Smooth muscle cell (in vitro differentiated cells): ENCODE measurements at regions not wholly inside any gene's neighbourhood (a gene's known extent, or its start where the extent isn't known, plus 50 kb on each side); places are given as distances from the start of the nearest gene placed in this dataset.

ENCODE experiments used
- DNase-seq: peaks from one replicate; lab custom pipeline; 2025; ENCODE audit not compliant: unreplicated experiment; lab: John Stamatoyannopoulos, UW
- H2AFZ ChIP-seq: fragments of 200-600 bp; sonication (generic); 2 replicates; pipeline ENCODE4 v1.6.0; 2016; ENCODE audit warnings: antibody characterized with exemption, low read depth, mild to moderate bottlenecking
- H3F3A ChIP-seq: fragments of 200-600 bp; sonication (generic); 2 replicates; pipeline ENCODE4 v1.6.0; 2017; ENCODE audit warnings: antibody characterized with exemption, low read depth
- H3K27ac ChIP-seq: fragments of 200-600 bp; sonication (generic); 2 replicates; pipeline ENCODE4 v1.5.1; 2016; ENCODE audit warnings: low read depth, mild to moderate bottlenecking
- H3K27me3 ChIP-seq: fragments of 200-600 bp; sonication (generic); 2 replicates; pipeline ENCODE4 v1.6.1; 2016; ENCODE audit warnings: low read depth, mild to moderate bottlenecking
- H3K36me3 ChIP-seq: fragments of 200-600 bp; sonication (generic); 2 replicates; pipeline ENCODE4 v1.5.1; 2016; ENCODE audit warnings: low read depth
- H3K4me1 ChIP-seq: fragments of 200-600 bp; sonication (generic); 2 replicates; pipeline ENCODE4 v1.5.1; 2016; ENCODE audit warnings: low read depth
- H3K4me2 ChIP-seq: fragments of 200-600 bp; sonication (generic); 2 replicates; pipeline ENCODE4 v1.6.0; 2016; ENCODE audit warnings: mild to moderate bottlenecking
- H3K4me3 ChIP-seq: fragments of 200-600 bp; sonication (generic); 2 replicates; pipeline ENCODE4 v1.5.1; 2016; ENCODE audit warnings: mild to moderate bottlenecking
- H3K79me2 ChIP-seq: fragments of 200-600 bp; sonication (generic); 2 replicates; pipeline ENCODE4 v1.6.0; 2016; ENCODE audit warnings: low read depth, mild to moderate bottlenecking
- H3K9ac ChIP-seq: fragments of 200-600 bp; sonication (generic); 2 replicates; pipeline ENCODE4 v1.6.0; 2016; ENCODE audit warnings: low read depth
- H3K9me3 ChIP-seq: fragments of 200-600 bp; sonication (generic); replicated peaks from 2 replicates; pipeline ENCODE4 v1.5.1; 2016; ENCODE audit warnings: low read depth
- H4K20me1 ChIP-seq: fragments of 200-600 bp; sonication (generic); 2 replicates; pipeline ENCODE4 v1.6.0; 2016; ENCODE audit warnings: low read depth
- CTCF ChIP-seq: fragments of 200-600 bp; sonication (generic); IDR thresholded peaks from 2 replicates; pipeline ENCODE4 v1.5.1; 2017; ENCODE audit warnings: borderline replicate concordance, mild to moderate bottlenecking, antibody characterized with exemption; ENCODE audit not compliant: insufficient read depth, poor library complexity, severe bottlenecking
- WGBS: methylation state at CpG from one replicate; pipeline ENCODE4 v1.1.7; 2016; ENCODE audit warnings: low lambda C conversion rate; 5-methylcytosine and 5-hydroxymethylcytosine counted together

- Histone ChIP-seq H3K27me3 (no peaks in the 10 kb centered on the region), H3K79me2 (no peaks in the 10 kb centered on the region), H3K9me3 (no peaks in the 10 kb centered on the region), H3K36me3 (no peaks in the 10 kb centered on the region), H3F3A (no peaks in the 10 kb centered on the region), H3K4me3 (no peak overlapping the region), H3K4me2 (no peak overlapping the region), H3K27ac (no peak overlapping the region), H3K4me1 (no peaks in the 10 kb centered on the region), H2AFZ (no peak overlapping the region), H4K20me1 (no peaks in the 10 kb centered on the region), H3K9ac (no peak overlapping the region)
- 89% methylated on average over 4 of the region's 4 CpGs for WGBS
- TF ChIP-seq CTCF: no peak
- DNase-seq: no peak
Observed at GRCh38 chr2:67065046-67065445, 332.1 kb upstream of the ETAA1 start.

DNA sequence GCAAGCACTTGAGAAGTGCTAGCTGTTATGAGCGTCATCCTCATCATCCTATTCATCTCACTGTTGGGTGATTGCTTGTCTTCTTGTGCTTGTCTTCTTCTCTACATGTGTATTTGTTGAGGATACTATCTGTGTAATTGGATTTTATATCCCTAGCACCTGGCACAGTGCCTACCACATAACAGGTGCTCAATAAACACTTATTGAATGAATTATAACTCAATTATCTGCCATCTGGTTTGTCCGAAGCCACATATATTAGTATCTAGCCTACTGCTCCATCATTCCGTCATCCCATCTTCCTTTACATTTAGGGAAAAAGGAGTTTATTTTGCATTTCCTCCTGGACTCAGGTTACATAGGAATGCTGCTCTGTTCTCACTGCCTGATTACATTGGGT is 330.4 kb upstream of the ETAA1 start:
- no peak for TF ChIP-seq CTCF
- Histone ChIP-seq H3K4me3 (no peak overlapping the region), H3F3A (no peaks in the 10 kb centered on the region), H3K79me2 (no peaks in the 10 kb centered on the region), H2AFZ (no peak overlapping the region), H3K36me3 (no peaks in the 10 kb centered on the region), H3K4me1 (no peaks in the 10 kb centered on the region), H3K27ac (no peak overlapping the region), H3K9me3 (no peaks in the 10 kb centered on the region), H3K9ac (no peak overlapping the region), H3K4me2 (no peak overlapping the region), H4K20me1 (no peaks in the 10 kb centered on the region), H3K27me3 (no peaks in the 10 kb centered on the region)
- no peak for DNase-seq
- WGBS: 94% methylated on average over 3 of the region's 3 CpGs

DNA sequence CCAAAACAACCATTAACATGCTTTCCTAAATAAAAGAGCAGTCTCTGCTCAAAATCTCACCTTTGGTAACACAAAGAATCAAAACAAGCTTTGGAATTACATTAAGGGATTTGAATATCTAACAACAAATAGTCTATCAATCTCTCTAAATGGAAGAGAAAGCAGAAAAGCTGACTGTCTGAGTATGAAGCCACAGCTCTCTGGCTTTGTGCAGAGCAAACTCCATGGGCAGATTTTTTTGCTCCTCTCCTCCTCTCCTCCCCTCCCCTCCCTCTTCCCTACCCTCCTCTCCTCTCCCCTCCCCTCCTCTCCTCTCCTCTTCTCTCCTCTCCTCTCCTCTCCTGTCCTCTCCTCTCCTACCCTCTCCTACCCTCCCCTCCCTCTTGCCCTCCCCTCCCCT is 329.5 kb upstream of the ETAA1 start:
- Histone ChIP-seq H3K9ac (no peak overlapping the region), H3K9me3 (no peaks in the 10 kb centered on the region), H3K79me2 (no peaks in the 10 kb centered on the region), H3K27ac (no peak overlapping the region), H4K20me1 (no peaks in the 10 kb centered on the region), H2AFZ (no peak overlapping the region), H3F3A (no peaks in the 10 kb centered on the region), H3K27me3 (no peaks in the 10 kb centered on the region), H3K4me1 (no peaks in the 10 kb centered on the region), H3K4me2 (no peak overlapping the region), H3K4me3 (no peak overlapping the region), H3K36me3 (no peaks in the 10 kb centered on the region)
- no peak for TF ChIP-seq CTCF
- no peak for DNase-seq

GRCh38 chr2:67070826-67071225 is 326.3 kb upstream of the ETAA1 start:
- Histone ChIP-seq H4K20me1 (no peaks in the 10 kb centered on the region), H3K79me2 (no peaks in the 10 kb centered on the region), H3K27me3 (no peaks in the 10 kb centered on the region), H3K36me3 (no peaks in the 10 kb centered on the region), H2AFZ (no peak overlapping the region), H3K4me3 (no peak overlapping the region), H3K27ac (no peak overlapping the region), H3K4me1 (no peaks in the 10 kb centered on the region), H3F3A (no peaks in the 10 kb centered on the region), H3K9ac (no peak overlapping the region), H3K9me3 (no peaks in the 10 kb centered on the region), H3K4me2 (no peak overlapping the region)
- no peak for DNase-seq
- no peak for TF ChIP-seq CTCF
- 68% methylated on average over 1 of the region's 1 CpG for WGBS
